Breast epithelium (tissue), 4 donors: ENCODE measurements at regions not wholly inside any gene's neighbourhood (a gene's known extent, or its start where the extent isn't known, plus 50 kb on each side); places are given as distances from the start of the nearest gene placed in this dataset.

Experiments
- DNase-seq, 2 donors: peaks; one replicate each; pipeline ENCODE4 v3.0.0-alpha.2; 2019; ENCODE audit warnings: low spot score in 2 of 2
- H3K27ac ChIP-seq, 2 donors: fragments of 200-600 bp; sonication (generic) in 1 of 2; one replicate each; pipeline ENCODE4 v1.5.1; 2016 to 2019; ENCODE audit warnings: mild to moderate bottlenecking in 1 of 2
- H3K27me3 ChIP-seq, 2 donors: fragments of 200-600 bp; sonication (generic) in 1 of 2; one replicate each; pipeline versions ENCODE4 v1.5.1 to v1.6.0; 2017 to 2019; ENCODE audit warnings: control low read depth in 1 of 2, mild to moderate bottlenecking in 1 of 2
- H3K36me3 ChIP-seq: fragments of 200-600 bp; one replicate; pipeline ENCODE4 v1.5.1; 2019
- H3K4me1 ChIP-seq, 2 donors: fragments of 200-600 bp; sonication (generic); one replicate each; pipeline ENCODE4 v1.5.1; 2016 to 2019; ENCODE audit warnings: control low read depth in 1 of 2
- H3K4me3 ChIP-seq, 3 donors: fragments of 200-600 bp; sonication (generic); 1 replicate in 2 of 3; 2 replicates in 1 of 3; pipeline ENCODE4 v1.5.1; 2016 to 2019; ENCODE audit warnings: mild to moderate bottlenecking in 3 of 3, moderate library complexity in 2 of 3
- H3K9me3 ChIP-seq, 2 donors: fragments of 200-600 bp; sonication (generic) in 1 of 2; one replicate each; pipeline ENCODE4 v1.5.1; 2016 to 2019; ENCODE audit warnings: control low read depth in 1 of 2
- POLR2A ChIP-seq: fragments of 450-650 bp; IDR thresholded peaks from one replicate; pipeline ENCODE4 v1.6.1; 2016; ENCODE audit warnings: antibody characterized with exemption, mild to moderate bottlenecking, moderate library complexity
- POLR2AphosphoS5 ChIP-seq, 3 donors: sonication (generic); formaldehyde crosslinking; IDR thresholded peaks; one replicate each; pipeline ENCODE4 v1.6.1; 2017; ENCODE audit warnings: antibody characterized with exemption in 3 of 3
- intact Hi-C: fragments of 100-400 bp; cut with DNase I; formaldehyde crosslinking; loops from one replicate; pipeline ENCODE4 v1.15.1; 2023; ENCODE audit warnings: low total_unique reads
- TF ChIP-seq, protein P1 (sequence below), 3 donors: fragments of 450-650 bp; IDR thresholded peaks; one replicate each; pipeline ENCODE4 v1.5.1; 2016 to 2017; ENCODE audit warnings: antibody characterized with exemption in 3 of 3, mild to moderate bottlenecking in 3 of 3, moderate library complexity in 3 of 3

- DNase-seq: no peak
- no peaks in the 10 kb centered on the region for H3K27me3 ChIP-seq
- no peaks in the 10 kb centered on the region for H3K4me1 ChIP-seq
- no peak overlapping the region for H3K4me3 ChIP-seq
- no peaks in the 10 kb centered on the region for H3K36me3 ChIP-seq
- TF ChIP-seq POLR2A (no peak), POLR2AphosphoS5 (IDR thresholded peaks at IDR 0.05) (no peak)
- TF ChIP-seq, protein P1, sequence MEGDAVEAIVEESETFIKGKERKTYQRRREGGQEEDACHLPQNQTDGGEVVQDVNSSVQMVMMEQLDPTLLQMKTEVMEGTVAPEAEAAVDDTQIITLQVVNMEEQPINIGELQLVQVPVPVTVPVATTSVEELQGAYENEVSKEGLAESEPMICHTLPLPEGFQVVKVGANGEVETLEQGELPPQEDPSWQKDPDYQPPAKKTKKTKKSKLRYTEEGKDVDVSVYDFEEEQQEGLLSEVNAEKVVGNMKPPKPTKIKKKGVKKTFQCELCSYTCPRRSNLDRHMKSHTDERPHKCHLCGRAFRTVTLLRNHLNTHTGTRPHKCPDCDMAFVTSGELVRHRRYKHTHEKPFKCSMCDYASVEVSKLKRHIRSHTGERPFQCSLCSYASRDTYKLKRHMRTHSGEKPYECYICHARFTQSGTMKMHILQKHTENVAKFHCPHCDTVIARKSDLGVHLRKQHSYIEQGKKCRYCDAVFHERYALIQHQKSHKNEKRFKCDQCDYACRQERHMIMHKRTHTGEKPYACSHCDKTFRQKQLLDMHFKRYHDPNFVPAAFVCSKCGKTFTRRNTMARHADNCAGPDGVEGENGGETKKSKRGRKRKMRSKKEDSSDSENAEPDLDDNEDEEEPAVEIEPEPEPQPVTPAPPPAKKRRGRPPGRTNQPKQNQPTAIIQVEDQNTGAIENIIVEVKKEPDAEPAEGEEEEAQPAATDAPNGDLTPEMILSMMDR (IDR thresholded peaks at IDR 0.05): no peak
- no peak overlapping the region for H3K27ac ChIP-seq
- peaks cover 0 to 2% of the 10 kb centered on the region in 2 donors for H3K9me3 ChIP-seq
- intact Hi-C loops: no loop called here
Observed at GRCh38 chr10:123434435-123435039, 231.6 kb upstream of the GPR26 start.

GRCh38 chr10:123442901-123443300 is 223.3 kb upstream of the GPR26 start:
- Histone ChIP-seq H3K27me3 (no peaks in the 10 kb centered on the region), H3K4me1 (no peaks in the 10 kb centered on the region), H3K27ac (no peak overlapping the region), H3K36me3 (no peaks in the 10 kb centered on the region), H3K4me3 (no peak overlapping the region), H3K9me3 (no peaks in the 10 kb centered on the region)
- no peak for DNase-seq
- TF ChIP-seq, protein P1 (IDR thresholded peaks at IDR 0.05): no peak
- TF ChIP-seq POLR2AphosphoS5 (IDR thresholded peaks at IDR 0.05): no peak
- TF ChIP-seq POLR2A: no peak
- intact Hi-C loops: no loop called here

DNA sequence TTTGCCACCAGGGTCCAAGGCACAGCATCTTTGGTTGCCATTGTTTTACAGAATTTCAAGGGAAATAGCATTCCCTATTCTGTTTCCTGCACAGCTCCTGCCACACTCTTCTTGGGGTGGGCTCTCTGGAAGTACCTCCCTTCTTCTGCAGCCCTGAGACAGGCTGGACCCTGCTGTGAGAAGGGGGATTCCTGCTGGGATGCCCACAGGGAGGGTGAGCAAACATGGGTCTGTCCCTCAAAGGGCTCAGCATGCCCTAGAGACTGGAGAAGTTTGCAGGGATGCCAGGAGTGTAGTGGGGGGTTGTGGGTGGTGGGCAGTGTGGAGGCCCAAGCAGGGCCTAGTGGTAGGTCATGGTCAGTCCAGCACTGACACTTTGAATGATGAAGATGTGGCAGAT is 222.2 kb upstream of the GPR26 start:
- no peak for DNase-seq
- TF ChIP-seq, protein P1 (IDR thresholded peaks at IDR 0.05): no peak
- TF ChIP-seq POLR2A: no peak
- no peak for TF ChIP-seq POLR2AphosphoS5 (IDR thresholded peaks at IDR 0.05)
- H3K4me3 ChIP-seq: no peak overlapping the region

GRCh38 chr10:123445261-123445775 is 220.8 kb upstream of the GPR26 start:
- Histone ChIP-seq H3K27me3 (no peaks in the 10 kb centered on the region), H3K4me3 (no peak overlapping the region), H3K9me3 (no peaks in the 10 kb centered on the region), H3K27ac (no peak overlapping the region), H3K36me3 (no peaks in the 10 kb centered on the region), H3K4me1 (no peaks in the 10 kb centered on the region)
- no peak for DNase-seq
- intact Hi-C loops: no loop called here
- TF ChIP-seq POLR2AphosphoS5 (IDR thresholded peaks at IDR 0.05): no peak
- TF ChIP-seq, protein P1 (IDR thresholded peaks at IDR 0.05): no peak

More for the DNA sequence above, 222.2 kb upstream of the GPR26 start:
- Histone ChIP-seq H3K9me3 (no peaks in the 10 kb centered on the region), H3K27me3 (no peaks in the 10 kb centered on the region), H3K36me3 (no peaks in the 10 kb centered on the region), H3K4me1 (no peaks in the 10 kb centered on the region), H3K27ac (no peak overlapping the region)
- intact Hi-C loops: no loop called here

DNA sequence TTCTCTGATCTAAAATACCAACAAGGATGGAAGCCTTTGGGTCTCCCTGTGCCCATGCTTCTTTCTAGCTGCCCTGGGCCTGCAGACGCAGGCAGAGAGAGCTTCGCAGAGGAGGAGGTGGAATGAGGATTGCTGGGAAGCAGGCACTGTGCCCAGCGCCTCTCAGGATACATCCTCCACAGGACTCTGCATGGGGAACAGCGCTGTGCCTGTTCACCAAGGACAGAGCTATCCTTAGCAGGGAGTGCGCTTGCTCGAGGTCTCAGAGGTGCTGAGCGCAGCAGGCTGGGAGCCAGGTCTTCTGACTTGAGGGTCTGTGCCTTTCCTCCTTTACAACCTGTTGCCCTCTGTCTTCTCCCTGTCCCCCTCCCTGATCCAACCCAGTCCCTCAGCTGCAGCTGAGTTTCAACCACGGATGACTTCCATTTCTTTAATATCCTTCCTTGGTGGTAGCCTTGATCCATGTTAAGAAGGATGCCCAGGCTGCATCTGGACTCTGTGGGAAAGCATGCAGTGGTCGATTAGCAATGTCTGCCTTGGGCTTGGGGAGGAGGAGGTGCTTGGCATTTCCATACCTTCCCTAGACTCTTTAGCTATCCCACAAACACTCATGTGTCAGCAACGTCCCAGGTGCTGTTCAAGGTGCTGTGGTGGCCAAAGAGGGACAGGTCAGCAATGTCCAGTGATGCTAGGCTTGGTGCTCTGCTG is 219.6 kb upstream of the GPR26 start:
- TF ChIP-seq, protein P1 (IDR thresholded peaks at IDR 0.05): no peak
- TF ChIP-seq POLR2AphosphoS5 (IDR thresholded peaks at IDR 0.05) (no peak), POLR2A (no peak)
- H3K9me3 ChIP-seq: no peaks in the 10 kb centered on the region
- no peak for DNase-seq
- intact Hi-C loops: no loop called here
- no peak overlapping the region for H3K27ac ChIP-seq
- H3K4me1 ChIP-seq: no peaks in the 10 kb centered on the region
- no peaks in the 10 kb centered on the region for H3K27me3 ChIP-seq
- no peak overlapping the region for H3K4me3 ChIP-seq
- no peaks in the 10 kb centered on the region for H3K36me3 ChIP-seq
